ENCODE measurements at regions not wholly inside any gene's neighbourhood (a gene's known extent, or its start where the extent isn't known, plus 50 kb on each side); places are given as distances from the start of the nearest gene placed in this dataset.
"Not testable (repeated sequence)": the region's sequence is repeated elsewhere in the genome, so short reads cannot be mapped to it uniquely, and the experiment has no call there.

DNA sequence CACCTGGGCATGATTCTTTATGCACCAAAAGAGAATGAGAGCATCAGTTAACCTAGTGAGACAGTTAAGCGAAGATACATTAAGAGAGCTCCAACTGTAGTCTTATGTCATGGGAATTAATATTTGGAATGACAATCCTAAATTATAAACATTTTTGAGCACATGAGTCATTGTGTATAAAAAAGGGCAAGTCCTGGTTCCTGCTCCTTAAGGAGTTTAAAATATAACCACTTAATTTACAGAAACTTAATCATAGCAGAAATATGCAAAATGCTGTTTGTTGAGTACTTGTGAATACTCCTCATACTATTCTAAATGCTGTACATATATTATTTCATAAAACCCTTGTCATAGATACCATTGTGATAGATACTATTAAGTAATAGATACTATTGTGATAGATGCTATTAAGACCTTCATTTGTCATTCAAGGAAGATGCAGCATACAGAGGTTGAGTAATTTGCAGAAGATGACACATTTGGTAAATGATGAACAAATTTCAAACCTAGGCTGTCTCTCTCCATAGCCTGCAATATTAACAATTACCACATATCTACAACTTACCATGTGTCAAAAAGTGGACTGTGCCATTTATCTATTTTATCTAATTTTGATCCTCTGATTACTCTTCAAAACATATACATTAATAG is 301.0 kb downstream of the TBC1D4 start:
- no peaks in the 10 kb centered on the region for H3K4me1 ChIP-seq (ENCODE audit: control insufficient read depth, insufficient read depth, low read length, poor library complexity, severe bottlenecking)
- H3K4me3 ChIP-seq (ENCODE audit: insufficient read depth, low read depth, low read length, poor library complexity, severe bottlenecking) = no peak overlapping the region
- no peaks in the 10 kb centered on the region for H3K9me3 ChIP-seq (ENCODE audit: control insufficient read depth, low read length)
- DNase-seq = no peak
- H3K27ac ChIP-seq (ENCODE audit: insufficient read depth, low read length, poor library complexity, severe bottlenecking) = no peak overlapping the region
- no peaks in the 10 kb centered on the region for H3K36me3 ChIP-seq (ENCODE audit: control insufficient read depth, insufficient read depth, low read length)
- no peaks in the 10 kb centered on the region for H3K27me3 ChIP-seq (replicated peaks; ENCODE audit: control insufficient read depth, insufficient read depth, low read length, poor library complexity, severe bottlenecking)

- DNase-seq = no peak
- no peaks in the 10 kb centered on the region for H3K9me3 ChIP-seq (ENCODE audit: control insufficient read depth, low read length)
- H3K36me3 ChIP-seq (ENCODE audit: control insufficient read depth, insufficient read depth, low read length) = no peaks in the 10 kb centered on the region
- no peak overlapping the region for H3K4me3 ChIP-seq (ENCODE audit: insufficient read depth, low read depth, low read length, poor library complexity, severe bottlenecking)
- no peaks in the 10 kb centered on the region for H3K27me3 ChIP-seq (replicated peaks; ENCODE audit: control insufficient read depth, insufficient read depth, low read length, poor library complexity, severe bottlenecking)
- H3K4me1 ChIP-seq (ENCODE audit: control insufficient read depth, insufficient read depth, low read length, poor library complexity, severe bottlenecking) = no peaks in the 10 kb centered on the region
- H3K27ac ChIP-seq (ENCODE audit: insufficient read depth, low read length, poor library complexity, severe bottlenecking) = no peak overlapping the region
Observed at GRCh38 chr13:75178436-75178835, 303.5 kb downstream of the TBC1D4 start.

- no peak for DNase-seq
- no peak overlapping the region for H3K4me3 ChIP-seq (ENCODE audit: insufficient read depth, low read depth, low read length, poor library complexity, severe bottlenecking)
- no peaks in the 10 kb centered on the region for H3K9me3 ChIP-seq (ENCODE audit: control insufficient read depth, low read length)
- H3K4me1 ChIP-seq (ENCODE audit: control insufficient read depth, insufficient read depth, low read length, poor library complexity, severe bottlenecking) = no peaks in the 10 kb centered on the region
- no peaks in the 10 kb centered on the region for H3K36me3 ChIP-seq (ENCODE audit: control insufficient read depth, insufficient read depth, low read length)
- no peak overlapping the region for H3K27ac ChIP-seq (ENCODE audit: insufficient read depth, low read length, poor library complexity, severe bottlenecking)
- no peaks in the 10 kb centered on the region for H3K27me3 ChIP-seq (replicated peaks; ENCODE audit: control insufficient read depth, insufficient read depth, low read length, poor library complexity, severe bottlenecking)
Observed at GRCh38 chr13:75175575-75175974, 306.4 kb downstream of the TBC1D4 start.

DNA sequence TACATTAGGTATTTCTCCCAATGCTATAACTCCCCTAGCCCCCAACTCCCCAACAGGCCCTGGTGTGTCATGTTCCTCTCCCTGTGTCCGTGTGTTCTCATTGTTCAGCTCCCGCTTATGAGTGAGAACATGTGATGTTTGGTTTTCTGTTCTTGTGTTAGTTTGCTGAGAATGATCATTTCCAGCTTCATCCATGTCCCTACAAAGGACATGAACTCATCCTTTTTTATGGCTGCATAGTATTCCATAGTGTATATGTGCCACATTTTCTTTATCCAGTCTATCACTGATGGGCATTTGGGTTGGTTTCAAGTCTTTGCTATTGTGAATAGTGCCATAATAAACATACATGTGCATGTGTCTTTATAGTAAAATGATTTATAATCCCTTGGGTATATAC is 306.9 kb downstream of the TBC1D4 start:
- not testable (repeated sequence) for DNase-seq; H3K9me3 ChIP-seq (ENCODE audit: control insufficient read depth, low read length); H3K27me3 ChIP-seq (replicated peaks; ENCODE audit: control insufficient read depth, insufficient read depth, low read length, poor library complexity, severe bottlenecking); H3K27ac ChIP-seq (ENCODE audit: insufficient read depth, low read length, poor library complexity, severe bottlenecking); H3K4me1 ChIP-seq (ENCODE audit: control insufficient read depth, insufficient read depth, low read length, poor library complexity, severe bottlenecking); H3K4me3 ChIP-seq (ENCODE audit: insufficient read depth, low read depth, low read length, poor library complexity, severe bottlenecking); H3K36me3 ChIP-seq (ENCODE audit: control insufficient read depth, insufficient read depth, low read length)

GRCh38 chr13:75174481-75174880 is 307.5 kb downstream of the TBC1D4 start:
- Histone ChIP-seq H3K4me3 (ENCODE audit: insufficient read depth, low read depth, low read length, poor library complexity, severe bottlenecking) (no peak overlapping the region), H3K27ac (ENCODE audit: insufficient read depth, low read length, poor library complexity, severe bottlenecking) (no peak overlapping the region), H3K36me3 (ENCODE audit: control insufficient read depth, insufficient read depth, low read length) (no peaks in the 10 kb centered on the region), H3K4me1 (ENCODE audit: control insufficient read depth, insufficient read depth, low read length, poor library complexity, severe bottlenecking) (no peaks in the 10 kb centered on the region), H3K9me3 (ENCODE audit: control insufficient read depth, low read length) (no peaks in the 10 kb centered on the region), H3K27me3 (replicated peaks; ENCODE audit: control insufficient read depth, insufficient read depth, low read length, poor library complexity, severe bottlenecking) (no peaks in the 10 kb centered on the region)
- no peak for DNase-seq

DNA sequence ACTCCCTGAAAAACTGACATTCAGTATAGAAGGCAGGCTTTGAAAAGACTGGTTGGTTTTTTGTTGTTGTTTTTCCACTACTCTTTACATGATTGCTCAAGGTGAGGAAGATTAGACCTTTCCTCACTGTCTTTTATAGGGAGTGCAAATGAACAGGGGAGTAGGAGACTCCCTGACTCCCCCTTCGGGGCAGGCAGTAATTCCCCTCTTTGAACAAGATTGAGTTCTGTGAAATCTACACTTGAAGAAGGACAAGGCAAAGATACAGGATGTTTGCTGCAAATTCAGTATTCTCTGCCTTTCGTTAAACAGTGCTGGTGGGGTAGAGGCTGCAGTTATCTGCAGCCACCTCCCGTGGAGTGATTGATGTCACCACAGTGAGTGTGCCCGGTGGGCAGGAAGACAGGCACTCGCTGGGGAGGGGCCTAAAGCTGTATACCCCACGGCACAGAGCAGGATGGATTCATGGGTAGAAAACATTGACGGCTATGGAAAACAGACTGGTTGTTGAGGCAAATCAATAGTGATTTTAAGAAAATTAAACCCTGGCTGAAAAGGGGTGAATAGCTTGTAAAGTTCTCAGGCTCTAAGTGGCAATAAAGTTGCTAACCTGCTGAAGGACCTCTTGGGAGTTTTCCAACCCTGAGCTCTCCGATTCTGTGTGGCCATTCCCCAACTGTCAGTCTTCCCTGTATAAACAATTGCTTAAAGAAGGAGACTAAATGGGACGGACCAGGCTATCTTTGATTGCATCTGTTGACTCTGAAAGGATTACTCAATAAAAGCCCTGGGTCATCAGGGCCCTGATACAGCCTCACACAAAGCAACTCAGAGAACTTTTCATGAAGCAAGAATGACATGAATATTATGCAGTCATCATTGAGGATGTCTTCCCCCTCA is 308.3 kb downstream of the TBC1D4 start:
- H3K27ac ChIP-seq (ENCODE audit: insufficient read depth, low read length, poor library complexity, severe bottlenecking) = no peak overlapping the region
- H3K9me3 ChIP-seq (ENCODE audit: control insufficient read depth, low read length) = no peaks in the 10 kb centered on the region
- no peak overlapping the region for H3K4me3 ChIP-seq (ENCODE audit: insufficient read depth, low read depth, low read length, poor library complexity, severe bottlenecking)
- H3K4me1 ChIP-seq (ENCODE audit: control insufficient read depth, insufficient read depth, low read length, poor library complexity, severe bottlenecking) = no peaks in the 10 kb centered on the region
- no peaks in the 10 kb centered on the region for H3K27me3 ChIP-seq (replicated peaks; ENCODE audit: control insufficient read depth, insufficient read depth, low read length, poor library complexity, severe bottlenecking)
- no peak for DNase-seq
- H3K36me3 ChIP-seq (ENCODE audit: control insufficient read depth, insufficient read depth, low read length) = no peaks in the 10 kb centered on the region

- no peak for DNase-seq
- no peaks in the 10 kb centered on the region for H3K4me1 ChIP-seq (ENCODE audit: control insufficient read depth, insufficient read depth, low read length, poor library complexity, severe bottlenecking)
- no peaks in the 10 kb centered on the region for H3K27me3 ChIP-seq (replicated peaks; ENCODE audit: control insufficient read depth, insufficient read depth, low read length, poor library complexity, severe bottlenecking)
- no peak overlapping the region for H3K4me3 ChIP-seq (ENCODE audit: insufficient read depth, low read depth, low read length, poor library complexity, severe bottlenecking)
- H3K9me3 ChIP-seq (ENCODE audit: control insufficient read depth, low read length) = no peaks in the 10 kb centered on the region
- H3K36me3 ChIP-seq (ENCODE audit: control insufficient read depth, insufficient read depth, low read length) = no peaks in the 10 kb centered on the region
- no peak overlapping the region for H3K27ac ChIP-seq (ENCODE audit: insufficient read depth, low read length, poor library complexity, severe bottlenecking)
Observed at GRCh38 chr13:75170311-75170710, 311.7 kb downstream of the TBC1D4 start.

GRCh38 chr13:75165543-75166230 is 316.3 kb downstream of the TBC1D4 start:
- Histone ChIP-seq H3K4me3 (ENCODE audit: insufficient read depth, low read depth, low read length, poor library complexity, severe bottlenecking) (no peak overlapping the region), H3K4me1 (ENCODE audit: control insufficient read depth, insufficient read depth, low read length, poor library complexity, severe bottlenecking) (no peaks in the 10 kb centered on the region), H3K9me3 (ENCODE audit: control insufficient read depth, low read length) (no peaks in the 10 kb centered on the region), H3K27ac (ENCODE audit: insufficient read depth, low read length, poor library complexity, severe bottlenecking) (no peak overlapping the region), H3K27me3 (replicated peaks; ENCODE audit: control insufficient read depth, insufficient read depth, low read length, poor library complexity, severe bottlenecking) (no peaks in the 10 kb centered on the region), H3K36me3 (ENCODE audit: control insufficient read depth, insufficient read depth, low read length) (no peaks in the 10 kb centered on the region)
- DNase-seq = no peak

GRCh38 chr13:75161804-75162203 is 320.2 kb downstream of the TBC1D4 start:
- Histone ChIP-seq H3K36me3 (ENCODE audit: control insufficient read depth, insufficient read depth, low read length) (no peaks in the 10 kb centered on the region), H3K9me3 (ENCODE audit: control insufficient read depth, low read length) (no peaks in the 10 kb centered on the region), H3K27ac (ENCODE audit: insufficient read depth, low read length, poor library complexity, severe bottlenecking) (no peak overlapping the region), H3K27me3 (replicated peaks; ENCODE audit: control insufficient read depth, insufficient read depth, low read length, poor library complexity, severe bottlenecking) (no peaks in the 10 kb centered on the region), H3K4me1 (ENCODE audit: control insufficient read depth, insufficient read depth, low read length, poor library complexity, severe bottlenecking) (no peaks in the 10 kb centered on the region), H3K4me3 (ENCODE audit: insufficient read depth, low read depth, low read length, poor library complexity, severe bottlenecking) (no peak overlapping the region)
- DNase-seq = no peak

GRCh38 chr13:75160984-75161383 is 321.0 kb downstream of the TBC1D4 start:
- no peak for DNase-seq
- H3K4me1 ChIP-seq (ENCODE audit: control insufficient read depth, insufficient read depth, low read length, poor library complexity, severe bottlenecking) = no peaks in the 10 kb centered on the region
- H3K4me3 ChIP-seq (ENCODE audit: insufficient read depth, low read depth, low read length, poor library complexity, severe bottlenecking) = no peak overlapping the region

More at GRCh38 chr13:75160984-75161383, 321.0 kb downstream of the TBC1D4 start:
- Histone ChIP-seq H3K36me3 (ENCODE audit: control insufficient read depth, insufficient read depth, low read length) (no peaks in the 10 kb centered on the region), H3K27ac (ENCODE audit: insufficient read depth, low read length, poor library complexity, severe bottlenecking) (no peak overlapping the region), H3K27me3 (replicated peaks; ENCODE audit: control insufficient read depth, insufficient read depth, low read length, poor library complexity, severe bottlenecking) (no peaks in the 10 kb centered on the region), H3K9me3 (ENCODE audit: control insufficient read depth, low read length) (no peaks in the 10 kb centered on the region)
